HAP-1 (cell line): ENCODE measurements at regions not wholly inside any gene's neighbourhood (a gene's known extent, or its start where the extent isn't known, plus 50 kb on each side); places are given as distances from the start of the nearest gene placed in this dataset.

Experiments used
- DNase-seq, 2 experiments: peaks; one replicate each; pipeline ENCODE4 v3.0.0-alpha.2; 2016 to 2020; ENCODE audit warnings: low spot score in 2 of 2
- H3K27me3 ChIP-seq: fragments of 250-450 bp; sonication (Bioruptor Pico); 2 replicates; pipeline ENCODE4 v1.5.1; 2020; ENCODE audit warnings: low read depth, mild to moderate bottlenecking, moderate library complexity
- H3K36me3 ChIP-seq: fragments of 250-450 bp; sonication (Bioruptor Pico); replicated peaks from 2 replicates; pipeline ENCODE4 v1.5.1; 2020; ENCODE audit warnings: mild to moderate bottlenecking
- H3K4me1 ChIP-seq: fragments of 250-450 bp; sonication (Bioruptor Pico); 2 replicates; pipeline ENCODE4 v1.5.1; 2020; ENCODE audit warnings: mild to moderate bottlenecking
- H3K4me3 ChIP-seq: fragments of 250-450 bp; sonication (Bioruptor Pico); 2 replicates; pipeline ENCODE4 v1.5.1; 2020; ENCODE audit warnings: mild to moderate bottlenecking, moderate library complexity
- H3K9me3 ChIP-seq: fragments of 250-450 bp; sonication (Bioruptor Pico); 2 replicates; pipeline ENCODE4 v1.5.1; 2020; ENCODE audit warnings: mild to moderate bottlenecking, moderate library complexity
- in situ Hi-C: fragments of 300-500 bp; cut with MboI; formaldehyde crosslinking; loops from 3 replicates; pipeline ENCODE4 v1.14.3; 2020; ENCODE audit warnings: low sequenced_read_pairs, inconsistent platforms, mixed read lengths

DNA sequence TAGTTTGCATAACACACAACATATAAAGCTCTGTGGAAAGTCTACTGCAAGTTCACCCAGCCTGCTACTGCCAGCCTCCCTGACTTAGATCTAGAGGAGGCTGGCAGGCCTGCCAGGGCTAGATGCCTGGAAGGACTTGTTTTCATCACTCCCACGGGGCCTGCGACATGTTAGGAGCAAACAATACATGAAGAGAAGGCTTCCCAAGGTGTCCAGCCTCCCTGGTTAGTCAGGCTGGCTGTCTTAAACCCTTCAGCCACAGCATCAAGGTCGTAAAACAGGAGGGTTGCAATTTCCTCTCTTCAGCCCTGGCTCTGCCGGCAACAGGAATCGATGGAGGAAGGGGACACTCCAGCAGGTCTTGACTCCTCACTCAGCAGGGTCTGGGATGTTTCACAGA is 104.5 kb downstream of the NGF start:
- no peak for DNase-seq
- no peak overlapping the region for H3K4me3 ChIP-seq
- in situ Hi-C loops = no loop called here
- H3K27me3 ChIP-seq = no peaks in the 10 kb centered on the region
- no peaks in the 10 kb centered on the region for H3K4me1 ChIP-seq
- H3K9me3 ChIP-seq = no peaks in the 10 kb centered on the region
- H3K36me3 ChIP-seq = no peaks in the 10 kb centered on the region

DNA sequence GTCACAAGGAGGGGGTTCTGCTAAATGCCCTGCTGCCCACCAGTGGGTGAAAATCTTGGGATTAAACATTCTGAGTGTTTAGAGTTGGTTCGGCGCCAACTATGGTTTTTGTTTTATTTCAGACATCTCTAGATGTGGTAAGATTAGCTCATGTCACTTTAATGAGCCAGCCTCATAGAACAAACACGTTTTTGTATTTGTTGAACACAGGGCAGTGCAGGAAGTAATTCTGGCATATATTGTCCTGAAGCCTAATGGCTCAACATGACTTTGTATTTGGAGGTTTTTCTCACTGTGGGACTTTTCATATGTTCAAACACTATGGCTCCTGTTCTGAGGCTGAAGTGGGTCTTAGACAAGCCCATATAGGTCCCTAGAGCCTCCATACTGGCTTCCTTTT is 107.8 kb downstream of the NGF start:
- Histone ChIP-seq H3K36me3 (no peaks in the 10 kb centered on the region), H3K4me1 (no peaks in the 10 kb centered on the region), H3K27me3 (no peaks in the 10 kb centered on the region), H3K9me3 (no peaks in the 10 kb centered on the region), H3K4me3 (no peak overlapping the region)
- in situ Hi-C loops = no loop called here
- no peak for DNase-seq

DNA sequence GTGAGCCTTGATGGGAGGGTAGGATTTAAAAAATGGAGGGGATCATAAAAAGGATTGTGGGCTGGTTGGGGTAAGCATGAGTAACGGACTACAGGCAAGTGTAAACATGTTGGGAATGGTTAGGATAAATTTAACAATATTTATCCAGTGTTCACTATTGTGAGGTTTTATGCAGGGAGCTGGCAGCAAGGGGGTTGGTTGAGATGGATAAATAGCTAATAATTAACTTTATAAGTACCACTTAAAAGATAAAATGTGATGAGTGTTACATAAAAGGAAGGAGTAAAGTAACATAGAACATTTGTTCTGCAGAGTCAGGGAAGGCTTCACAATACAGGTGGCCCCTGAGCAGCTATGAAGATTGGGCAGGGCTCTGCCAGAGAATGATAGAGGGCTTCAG is 109.0 kb downstream of the NGF start:
- Histone ChIP-seq H3K27me3 (no peaks in the 10 kb centered on the region), H3K36me3 (no peaks in the 10 kb centered on the region), H3K4me3 (no peak overlapping the region), H3K9me3 (no peaks in the 10 kb centered on the region), H3K4me1 (no peaks in the 10 kb centered on the region)
- in situ Hi-C loops = no loop called here
- no peak for DNase-seq

DNA sequence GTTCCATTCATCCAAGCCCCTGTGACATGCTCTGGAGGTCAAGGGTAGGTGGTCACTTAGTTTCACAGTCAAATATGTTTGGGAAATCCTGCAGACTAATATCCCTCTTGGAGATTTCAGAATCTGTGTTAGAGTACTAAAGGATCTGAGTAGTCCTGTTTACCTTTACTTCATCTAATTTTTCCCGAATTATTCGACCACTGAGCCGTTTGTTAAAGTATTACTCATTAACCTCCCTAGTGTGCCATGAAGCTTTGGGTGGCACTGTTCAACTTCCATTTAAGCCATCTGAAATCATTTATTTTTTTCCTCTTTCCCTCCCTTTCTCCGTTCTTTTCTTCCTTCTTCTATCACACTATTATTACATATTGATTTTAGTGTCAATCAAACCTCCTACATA is 109.9 kb downstream of the NGF start:
- no peaks in the 10 kb centered on the region for H3K9me3 ChIP-seq
- in situ Hi-C loops = no loop called here
- DNase-seq = no peak

DNA sequence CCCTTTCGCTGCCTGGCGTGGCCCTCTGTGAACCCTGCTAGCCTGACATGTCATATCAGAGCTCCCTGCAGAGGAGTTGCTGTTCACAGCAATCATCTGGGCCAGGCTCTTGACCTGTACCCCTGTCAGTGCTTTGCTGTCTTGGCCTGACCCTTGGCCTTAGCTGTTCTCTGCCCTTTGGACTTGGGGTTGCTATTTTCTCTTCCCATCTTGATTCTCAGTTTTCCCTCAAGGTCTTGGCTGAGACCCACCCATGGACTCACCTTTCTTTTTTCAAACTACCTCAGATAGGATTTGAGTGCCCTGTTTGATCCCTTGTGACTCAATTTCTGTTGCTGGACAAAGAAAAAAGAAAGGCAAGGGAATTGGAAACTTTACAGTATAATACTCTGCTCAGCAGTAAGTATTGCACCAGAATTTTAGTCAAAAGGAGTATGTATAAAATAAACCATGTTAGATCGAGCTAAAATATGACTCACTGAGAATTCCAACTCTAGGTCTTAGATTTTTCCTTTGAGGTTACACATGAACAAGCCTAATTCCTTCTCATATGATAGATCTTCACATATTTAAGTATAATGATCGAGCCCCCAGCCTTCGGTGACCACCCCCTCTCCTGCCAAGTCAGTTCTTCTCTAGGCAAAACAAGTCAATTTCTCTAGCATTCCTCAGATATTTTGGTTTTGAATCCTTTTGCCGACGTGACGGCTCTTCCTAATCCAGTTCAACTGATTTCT is 110.5 kb downstream of the NGF start:
- Histone ChIP-seq H3K27me3 (no peaks in the 10 kb centered on the region), H3K9me3 (no peaks in the 10 kb centered on the region), H3K4me1 (no peaks in the 10 kb centered on the region), H3K36me3 (no peaks in the 10 kb centered on the region), H3K4me3 (no peak overlapping the region)
- DNase-seq = no peak
- in situ Hi-C loops = no loop called here

More for the DNA sequence above, 109.9 kb downstream of the NGF start:
- Histone ChIP-seq H3K4me1 (no peaks in the 10 kb centered on the region), H3K36me3 (no peaks in the 10 kb centered on the region), H3K27me3 (no peaks in the 10 kb centered on the region), H3K4me3 (no peak overlapping the region)

DNA sequence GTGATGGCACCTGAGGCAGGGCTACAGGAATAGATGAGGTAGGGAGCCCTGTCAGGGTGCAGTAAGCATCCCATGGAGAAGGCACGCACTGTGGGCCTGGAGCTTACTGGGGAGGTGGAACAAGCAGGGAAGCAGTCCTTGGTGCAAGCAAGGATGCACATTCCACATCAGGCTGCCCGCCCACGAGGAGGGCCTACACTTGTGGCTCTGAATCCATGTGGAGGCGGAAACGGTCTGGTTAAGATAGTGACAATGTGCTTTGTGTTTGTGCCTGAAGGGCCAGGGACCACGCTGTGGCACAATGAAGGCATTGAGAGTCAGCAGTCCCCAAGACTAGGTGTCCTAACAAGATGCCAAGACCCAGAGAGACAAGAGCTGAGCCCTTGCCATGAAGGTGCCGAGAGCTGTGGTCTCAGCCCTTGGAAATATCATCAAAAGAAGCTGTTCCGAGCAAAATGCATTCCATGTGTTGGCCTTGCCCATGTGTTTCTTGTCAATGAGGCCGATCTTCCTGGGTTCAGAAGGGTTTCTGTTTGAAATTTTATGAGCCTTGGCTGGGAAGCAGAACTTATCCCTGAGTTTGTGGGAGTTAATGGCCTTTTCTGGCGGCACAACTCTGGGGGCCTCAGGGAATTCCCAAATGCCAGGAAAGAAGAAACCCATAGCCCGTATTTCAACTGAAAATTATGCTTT is 111.9 kb downstream of the NGF start:
- Histone ChIP-seq H3K36me3 (no peaks in the 10 kb centered on the region), H3K27me3 (no peaks in the 10 kb centered on the region), H3K9me3 (no peaks in the 10 kb centered on the region), H3K4me3 (no peak overlapping the region), H3K4me1 (no peaks in the 10 kb centered on the region)
- in situ Hi-C loops = no loop called here
- no peak for DNase-seq

DNA sequence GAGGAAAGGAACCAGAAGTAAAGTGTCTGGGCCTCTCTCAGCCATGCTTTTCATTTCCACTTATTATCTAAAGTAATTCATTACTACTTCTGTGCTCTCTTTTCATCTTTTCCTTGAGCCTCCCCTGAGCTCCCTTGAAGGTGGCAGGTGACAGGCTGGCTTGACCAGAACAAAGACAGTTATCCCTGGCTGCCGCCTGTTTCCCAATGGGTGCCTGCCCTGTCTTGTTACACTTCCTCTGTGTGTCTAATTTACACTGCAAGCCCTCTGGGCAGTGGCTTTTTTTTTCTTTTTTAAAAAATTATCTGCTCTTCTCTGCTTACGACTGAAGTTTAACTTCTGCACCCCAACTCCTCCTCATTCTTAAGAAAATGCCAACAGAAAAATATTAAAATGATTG is 113.4 kb downstream of the NGF start:
- in situ Hi-C loops = no loop called here
- no peak overlapping the region for H3K4me3 ChIP-seq
- no peaks in the 10 kb centered on the region for H3K9me3 ChIP-seq
- no peak for DNase-seq
- H3K27me3 ChIP-seq = no peaks in the 10 kb centered on the region
- H3K4me1 ChIP-seq = no peaks in the 10 kb centered on the region
- H3K36me3 ChIP-seq = no peaks in the 10 kb centered on the region

DNA sequence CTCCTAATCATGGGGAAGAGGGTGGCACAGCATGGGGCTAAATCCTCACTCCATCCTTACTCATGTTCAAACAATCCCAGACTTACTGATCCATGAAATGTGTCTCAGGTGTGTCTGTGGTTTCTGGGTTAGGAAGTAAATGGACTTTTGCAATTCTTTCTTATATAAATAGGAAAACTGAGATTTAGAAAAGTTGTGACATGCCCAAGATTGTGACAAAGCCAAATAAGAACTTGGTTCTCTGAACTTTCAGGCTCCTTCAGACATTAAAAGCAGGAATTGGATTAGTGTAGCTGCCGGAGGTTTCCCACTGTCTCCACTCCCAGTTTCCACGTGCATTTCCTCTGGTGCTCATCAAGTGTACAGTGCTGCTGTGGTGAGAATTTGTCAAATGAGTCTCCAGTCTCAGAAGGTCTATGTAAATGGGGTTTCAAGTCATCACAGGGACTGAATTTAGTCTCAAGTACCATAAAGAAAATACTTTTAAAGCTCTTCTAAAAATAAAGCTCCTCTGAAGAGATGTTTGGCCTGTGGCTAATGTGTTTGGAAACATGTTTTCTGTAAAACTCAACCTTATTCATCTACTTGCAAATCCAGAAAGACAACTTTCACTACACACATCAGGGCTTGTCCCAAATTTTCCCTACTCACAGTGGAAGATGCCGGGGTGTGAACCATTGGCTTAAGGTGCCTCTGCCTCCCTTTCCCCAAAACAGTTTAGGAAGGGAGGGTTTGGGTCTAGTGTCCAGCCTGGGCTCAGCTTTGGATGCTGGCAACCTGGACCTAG is 115.2 kb downstream of the NGF start:
- no peak overlapping the region for H3K4me3 ChIP-seq
- in situ Hi-C loops = no loop called here
- no peaks in the 10 kb centered on the region for H3K36me3 ChIP-seq
- H3K4me1 ChIP-seq = no peaks in the 10 kb centered on the region
- no peaks in the 10 kb centered on the region for H3K9me3 ChIP-seq
- no peak for DNase-seq
- no peaks in the 10 kb centered on the region for H3K27me3 ChIP-seq

DNA sequence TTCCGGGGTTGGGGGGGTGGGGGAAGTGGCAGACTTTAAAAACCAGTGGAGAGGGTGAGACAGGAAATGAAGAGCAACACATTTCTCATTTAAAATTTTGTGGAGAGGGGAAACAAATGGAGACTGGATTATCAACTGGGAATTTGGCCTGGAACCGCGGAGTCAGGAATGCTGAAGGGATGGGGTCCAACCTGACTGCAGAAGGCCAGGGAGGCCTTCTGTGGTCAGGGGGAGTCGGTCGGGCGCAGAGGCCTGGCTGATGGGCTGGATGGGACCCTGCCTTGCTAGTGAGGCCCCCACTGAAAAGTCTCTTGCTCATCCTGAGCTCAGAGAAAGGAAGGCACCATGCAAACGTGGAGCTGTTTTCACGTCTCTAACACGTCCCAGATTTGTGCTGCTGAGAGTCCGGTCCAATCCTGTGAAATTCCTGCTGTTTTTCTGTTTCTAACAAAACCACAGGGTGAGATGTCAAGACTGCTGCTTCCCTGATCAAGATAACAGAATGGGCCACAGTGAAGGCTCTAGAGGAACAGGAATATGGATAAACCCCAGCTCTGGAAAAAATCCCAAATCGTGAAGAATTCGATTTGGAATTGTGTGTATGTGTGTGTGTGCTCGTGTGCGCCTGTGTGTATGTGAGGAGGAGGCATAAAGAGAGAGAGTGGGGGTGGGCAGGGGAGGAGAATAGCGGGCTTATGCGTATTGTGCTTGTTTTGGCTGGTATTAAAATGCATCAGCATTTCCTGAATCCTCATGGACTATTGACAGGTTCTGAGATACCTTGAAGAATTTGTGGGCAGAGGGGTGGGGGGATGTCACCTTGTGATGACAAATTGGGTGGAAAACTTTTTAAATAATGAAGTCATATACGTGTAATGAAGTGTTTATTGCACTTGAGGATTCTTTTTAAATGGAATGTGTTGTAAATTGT is 117.4 kb downstream of the NGF start:
- no peak for DNase-seq
- Histone ChIP-seq H3K4me1 (no peaks in the 10 kb centered on the region), H3K27me3 (no peaks in the 10 kb centered on the region), H3K36me3 (no peaks in the 10 kb centered on the region), H3K9me3 (no peaks in the 10 kb centered on the region), H3K4me3 (no peak overlapping the region)
- in situ Hi-C loops = no loop called here

DNA sequence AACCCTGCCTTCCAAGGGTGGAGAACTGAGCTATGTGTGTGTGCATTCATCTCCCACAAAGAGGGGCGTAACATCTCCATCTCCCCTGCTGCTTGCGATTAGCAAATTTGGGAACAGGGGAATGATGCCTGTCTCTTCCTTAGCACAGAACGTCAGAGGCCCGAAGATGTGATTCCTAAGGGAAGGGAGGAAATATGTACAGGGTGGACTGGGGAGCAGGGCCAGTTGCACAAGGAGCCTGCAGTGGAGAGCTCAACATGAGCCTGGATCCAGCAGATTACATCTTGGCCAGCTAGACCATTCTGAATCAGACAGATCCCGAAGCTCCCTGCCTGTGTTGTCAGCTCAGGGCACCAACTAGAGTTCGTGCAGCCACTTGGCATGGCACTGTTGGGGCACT is 118.1 kb downstream of the NGF start:
- DNase-seq = no peak
- in situ Hi-C loops = no loop called here
- Histone ChIP-seq H3K4me3 (no peak overlapping the region), H3K4me1 (no peaks in the 10 kb centered on the region), H3K9me3 (no peaks in the 10 kb centered on the region), H3K36me3 (no peaks in the 10 kb centered on the region), H3K27me3 (no peaks in the 10 kb centered on the region)

DNA sequence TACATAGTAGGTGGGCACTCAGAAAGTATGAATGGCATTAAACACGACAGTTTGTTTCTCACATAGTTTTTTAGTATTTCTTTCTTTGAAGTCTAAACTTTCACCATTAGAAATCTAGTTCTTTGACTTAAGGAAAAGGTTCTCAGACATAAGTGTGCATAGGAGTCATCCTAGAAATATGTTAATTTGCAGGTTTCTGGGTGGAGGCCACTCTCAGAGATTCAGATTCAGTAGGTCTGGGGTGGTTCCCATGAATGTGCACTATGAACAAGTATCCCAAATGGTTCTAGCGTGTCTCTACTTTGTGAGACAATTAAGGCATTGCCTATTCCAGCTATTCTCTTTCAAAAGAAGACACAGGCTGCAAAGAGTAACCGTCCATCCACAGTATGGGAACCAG is 119.3 kb downstream of the NGF start:
- DNase-seq = no peak
- Histone ChIP-seq H3K27me3 (no peaks in the 10 kb centered on the region), H3K36me3 (no peaks in the 10 kb centered on the region), H3K4me1 (no peaks in the 10 kb centered on the region), H3K9me3 (no peaks in the 10 kb centered on the region), H3K4me3 (no peak overlapping the region)
- in situ Hi-C loops = no loop called here

DNA sequence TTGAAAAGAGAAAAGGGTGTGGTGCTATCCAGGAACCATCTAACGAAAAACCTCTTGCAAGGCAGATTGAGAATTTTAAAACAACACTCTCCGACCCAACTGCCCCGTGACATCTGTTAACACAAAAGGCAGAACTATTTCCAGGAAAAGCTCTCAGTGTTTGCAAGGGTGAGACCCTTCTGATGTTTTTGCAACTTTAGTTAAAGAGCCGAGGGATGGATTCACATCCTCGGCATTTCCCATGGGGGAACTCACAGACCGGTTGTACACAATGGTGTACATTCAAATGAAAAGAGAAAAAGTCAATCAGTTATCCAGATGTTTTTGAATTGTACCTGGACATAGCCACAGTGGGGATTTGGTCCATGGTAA is 120.0 kb downstream of the NGF start:
- Histone ChIP-seq H3K4me3 (no peak overlapping the region), H3K27me3 (no peaks in the 10 kb centered on the region), H3K36me3 (no peaks in the 10 kb centered on the region), H3K4me1 (no peaks in the 10 kb centered on the region), H3K9me3 (no peaks in the 10 kb centered on the region)
- in situ Hi-C loops = no loop called here
- DNase-seq = no peak

DNA sequence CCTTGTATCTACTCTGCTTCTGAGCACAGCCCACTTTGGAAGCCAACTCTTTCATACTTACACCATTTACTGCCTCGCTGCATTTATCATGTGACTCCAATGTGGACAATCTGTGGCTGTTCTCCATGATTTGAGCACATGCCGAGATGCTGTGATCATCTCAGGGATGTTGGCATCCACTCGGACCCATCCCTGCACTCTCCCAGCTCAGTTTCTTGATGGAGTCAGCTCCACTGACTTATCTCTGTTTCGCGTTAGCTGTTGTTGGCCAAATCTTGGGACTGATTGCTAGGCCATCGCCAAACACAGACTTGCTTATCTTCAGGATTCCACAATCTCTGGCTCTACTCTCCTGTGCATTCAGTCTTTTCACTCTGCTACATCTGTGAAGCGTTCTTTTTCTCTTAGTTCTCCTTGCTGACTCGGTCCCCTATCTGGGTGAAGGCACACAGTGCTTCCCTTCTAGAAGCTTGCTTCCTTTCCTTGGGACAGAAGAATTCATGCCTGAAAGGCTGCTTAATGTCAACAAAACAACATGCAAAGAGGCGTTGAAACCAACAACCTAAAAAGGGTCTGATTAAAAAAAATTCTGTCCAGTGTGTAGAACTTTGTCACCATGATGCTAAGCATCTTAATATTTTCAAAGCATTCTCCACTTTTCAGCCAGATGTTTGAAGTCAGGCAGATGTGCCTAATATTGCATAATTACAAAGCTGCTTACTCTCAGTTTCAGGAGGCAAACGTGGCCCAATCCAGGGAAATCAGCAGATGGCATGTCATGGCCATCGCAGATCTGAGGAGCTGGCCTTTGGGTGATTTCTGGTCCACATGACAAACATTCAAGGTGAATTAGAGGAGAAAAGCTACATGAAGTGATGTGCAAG is 120.7 kb downstream of the NGF start:
- H3K36me3 ChIP-seq = no peaks in the 10 kb centered on the region
- no peak overlapping the region for H3K4me3 ChIP-seq
- H3K9me3 ChIP-seq = no peaks in the 10 kb centered on the region
- H3K27me3 ChIP-seq = no peaks in the 10 kb centered on the region
- no peak for DNase-seq
- no peaks in the 10 kb centered on the region for H3K4me1 ChIP-seq
- in situ Hi-C loops = no loop called here
